HepG2 (cell line): ENCODE measurements at regions not wholly inside any gene's neighbourhood (a gene's known extent, or its start where the extent isn't known, plus 50 kb on each side); places are given as distances from the start of the nearest gene placed in this dataset.

Source experiments
- ATAC-seq: fragments of 200-7000 bp; cut with Tn5 transposase; 3 replicates; pipeline ENCODE4 v1.9.1; 2020; ENCODE audit warnings: mild to moderate bottlenecking, moderate library complexity
- BruUV-seq: library from RNA; stranded (reverse); fragments of 400-500 nt; replicated peaks from 2 replicates; lab custom pipeline; 2021; lab: Mats Ljungman, UMichigan
- CTCF ChIA-PET: fragments of 300-600 bp; formaldehyde crosslinking; extraction: SDS; loops from one replicate; lab custom pipeline; 2021; ENCODE audit warnings: low total read pairs, inconsistent platforms, low intra/inter-chr PET ratio; lab: Yijun Ruan, JAX
- POLR2A ChIA-PET: fragments of 350-600 bp; sonication (Branson Sonifier 250); formaldehyde crosslinking; loops from one replicate; lab custom pipeline; 2020; ENCODE audit warnings: antibody characterized with exemption, inconsistent platforms; lab: Yijun Ruan, JAX
- DNase-seq: peaks from one replicate; pipeline ENCODE4 v3.0.0-alpha.2; 2015; ENCODE audit warnings: low spot score
- FAIRE-seq: peaks from 3 replicates; lab custom pipeline; 2011; peaks lifted over from hg19 to GRCh38; lab: Jason Lieb, UNC
- H2AFZ ChIP-seq: one replicate; pipeline ENCODE4 v1.6.1; 2011; ENCODE audit warnings: low read length, inconsistent platforms
- H3K27ac ChIP-seq: fragments of 300-600 bp; 3 replicates; pipeline ENCODE4 v1.8.0; 2011; ENCODE audit warnings: mixed run types, mild to moderate bottlenecking, mixed read lengths, low read length, inconsistent platforms; ENCODE audit not compliant: insufficient read depth; ENCODE audit errors: extremely low read length
- H3K27me3 ChIP-seq, 2 experiments: fragments of 200-600 bp in 1 of 2; 2 replicates in 1 of 2; 3 replicates in 1 of 2; pipeline versions ENCODE4 v1.6.0 to v1.8.0; 2011; ENCODE audit warnings: low read length in 2 of 2, mild to moderate bottlenecking in 2 of 2, moderate library complexity in 2 of 2, inconsistent platforms in 1 of 2; ENCODE audit not compliant: insufficient read depth in 2 of 2, control insufficient read depth in 1 of 2
- H3K36me3 ChIP-seq, 2 experiments: fragments of 200-600 bp in 1 of 2; replicated peaks in 1 of 2; 2 replicates in 1 of 2; 3 replicates in 1 of 2; pipeline versions ENCODE4 v1.5.1 to v1.8.0; 2011; ENCODE audit warnings: low read length in 2 of 2, inconsistent platforms in 1 of 2; ENCODE audit not compliant: insufficient read depth in 2 of 2, control insufficient read depth in 1 of 2
- H3K4me1 ChIP-seq: 2 replicates; pipeline ENCODE4 v1.5.1; 2012; ENCODE audit warnings: low read length, inconsistent platforms; ENCODE audit not compliant: insufficient read depth
- H3K4me2 ChIP-seq: 2 replicates; pipeline ENCODE4 v1.6.0; 2011; ENCODE audit warnings: low read depth, low read length, inconsistent platforms
- H3K4me3 ChIP-seq, 3 experiments: fragments of 200-600 bp in 1 of 3; sonication (generic), shearing (Covaris generic) in 1 of 3; replicated peaks in 1 of 3; 2 replicates each; pipeline ENCODE4 v1.5.1; 2011 to 2016; ENCODE audit warnings: low read length in 3 of 3, inconsistent platforms in 2 of 3, low read depth in 2 of 3, mild to moderate bottlenecking in 2 of 3, control low read depth in 1 of 3, mixed read lengths in 1 of 3; ENCODE audit not compliant: insufficient read depth in 1 of 3
- H3K79me2 ChIP-seq: one replicate; pipeline ENCODE4 v1.6.1; 2011; ENCODE audit warnings: low read length, inconsistent platforms; ENCODE audit not compliant: insufficient read depth
- H3K9ac ChIP-seq: 2 replicates; pipeline ENCODE4 v1.6.0; 2011; ENCODE audit warnings: mild to moderate bottlenecking, low read depth, low read length, inconsistent platforms; ENCODE audit not compliant: insufficient read depth
- H3K9me3 ChIP-seq: 2 replicates; pipeline ENCODE4 v1.5.1; 2012; ENCODE audit warnings: mild to moderate bottlenecking, low read length
- H4K20me1 ChIP-seq: 2 replicates; pipeline ENCODE4 v1.6.0; 2011; ENCODE audit warnings: inconsistent platforms, mild to moderate bottlenecking, low read length, moderate library complexity; ENCODE audit not compliant: insufficient read depth
- ARNTL ChIP-seq: sonication (generic); formaldehyde crosslinking; IDR thresholded peaks from 2 replicates; pipeline ENCODE4 v1.4.0; 2020; ENCODE audit warnings: mild to moderate bottlenecking, missing genetic modification reagents
- CHD4 ChIP-seq: fragments of 200-600 bp; sonication (generic); IDR thresholded peaks from 2 replicates; pipeline ENCODE4 v1.7.0; 2017; ENCODE audit warnings: mild to moderate bottlenecking, low read length, borderline replicate concordance
- HNRNPUL1 ChIP-seq: fragments of 200-400 bp; formaldehyde crosslinking; IDR thresholded peaks from 2 replicates; pipeline ENCODE4 v1.6.1; 2017; ENCODE audit warnings: low read depth, mild to moderate bottlenecking, low read length, moderate library complexity
- MAFG ChIP-seq: sonication (generic); formaldehyde crosslinking; IDR thresholded peaks from 2 replicates; pipeline ENCODE4 v1.5.1; 2020; ENCODE audit warnings: mild to moderate bottlenecking, missing genetic modification reagents
- MED1 ChIP-seq: sonication (generic); formaldehyde crosslinking; IDR thresholded peaks from 2 replicates; pipeline ENCODE4 v1.4.0; 2020; ENCODE audit warnings: missing genetic modification reagents
- NCOA2 ChIP-seq: sonication (generic); formaldehyde crosslinking; IDR thresholded peaks from 2 replicates; pipeline ENCODE4 v1.8.0; 2022; ENCODE audit warnings: inconsistent platforms
- SAP130 ChIP-seq: IDR thresholded peaks from 2 replicates; pipeline ENCODE4 v1.6.1; 2016; ENCODE audit warnings: low read depth
- TP53 ChIP-seq: sonication (generic); formaldehyde crosslinking; conservative IDR thresholded peaks from 2 replicates; pipeline ENCODE4 v1.4.0; 2020; ENCODE audit warnings: missing genetic modification reagents
- ZBTB37 ChIP-seq: sonication (generic); formaldehyde crosslinking; IDR thresholded peaks from 2 replicates; pipeline ENCODE4 v1.4.0; 2020; ENCODE audit warnings: mild to moderate bottlenecking, missing genetic modification reagents
- ZMYM2 ChIP-seq: sonication (generic); formaldehyde crosslinking; IDR thresholded peaks from 2 replicates; pipeline ENCODE4 v1.8.0; 2022; ENCODE audit warnings: mild to moderate bottlenecking, missing genetic modification reagents
- ZNF580 ChIP-seq: IDR thresholded peaks from 2 replicates; pipeline ENCODE4 v1.6.1; 2016; ENCODE audit warnings: low read depth, borderline replicate concordance
- ZNF777 ChIP-seq: sonication (generic); formaldehyde crosslinking; IDR thresholded peaks from 2 replicates; pipeline ENCODE4 v1.4.0; 2020; ENCODE audit warnings: missing genetic modification reagents
- ZSCAN25 ChIP-seq: sonication (generic); formaldehyde crosslinking; IDR thresholded peaks from 2 replicates; pipeline ENCODE4 v1.8.0; 2022; ENCODE audit warnings: mild to moderate bottlenecking, missing genetic modification reagents
- WGBS: methylation state at CpG from one replicate; pipeline ENCODE4 v1.1.6; 2017; ENCODE audit warnings: low lambda C conversion rate; 5-methylcytosine and 5-hydroxymethylcytosine counted together
- in situ Hi-C: cut with HindIII; loops from 2 replicates; pipeline ENCODE4 v1.10.0; 2017; ENCODE audit warnings: low pct_unique_long_range_greater_than_20kb; ENCODE audit not compliant: extremely low pct_ligation_motif_present
- intact Hi-C: fragments of 100-400 bp; cut with micrococcal nuclease; formaldehyde crosslinking; loops from one replicate; pipeline ENCODE4 v1.10.0; 2022; ENCODE audit not compliant: unreplicated experiment
- TF ChIP-seq, protein P1 (sequence below): IDR thresholded peaks from 2 replicates; pipeline ENCODE4 v1.6.1; 2016
- TF ChIP-seq, protein P2 (sequence below): sonication (generic); formaldehyde crosslinking; IDR thresholded peaks from 2 replicates; pipeline ENCODE4 v1.5.0; 2020; ENCODE audit warnings: missing genetic modification reagents
- TF ChIP-seq, protein P3 (sequence below): sonication (generic); formaldehyde crosslinking; IDR thresholded peaks from 2 replicates; pipeline ENCODE4 v1.4.0; 2020; ENCODE audit warnings: missing genetic modification reagents

DNA sequence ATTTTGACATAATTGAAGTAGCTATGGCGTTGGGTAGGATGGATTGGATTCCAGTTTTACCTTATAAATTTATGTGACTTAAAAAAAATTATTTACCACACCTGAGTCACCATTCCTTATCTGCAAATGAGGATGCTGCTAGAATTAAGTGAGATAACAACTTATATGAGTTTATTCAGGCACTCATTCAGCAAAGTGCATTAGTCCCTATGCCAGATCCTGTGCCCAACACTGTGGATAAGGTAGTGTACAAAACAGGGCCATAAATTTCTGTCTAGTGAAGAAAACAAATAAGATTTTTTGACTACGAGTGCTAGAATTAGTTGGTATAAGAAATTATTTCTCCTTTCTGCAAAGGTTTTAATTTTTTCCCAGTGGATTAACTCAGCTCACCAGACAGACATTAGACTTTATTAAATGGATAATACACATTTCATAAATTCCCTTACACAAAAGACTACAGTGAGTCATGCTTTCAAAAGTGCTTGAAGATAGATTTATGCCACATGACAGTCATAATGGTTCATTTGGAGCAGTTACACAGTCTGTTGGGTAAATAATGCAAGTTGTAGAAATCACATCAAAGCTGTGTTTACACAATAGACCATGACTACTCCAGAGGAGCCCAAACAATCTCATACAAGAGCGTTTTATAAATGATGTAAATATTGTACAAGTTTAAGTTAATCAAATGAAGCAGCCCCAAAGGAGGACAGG lies 129.9 kb upstream of the TGFBR2 start:
- Histone ChIP-seq H3K9me3 (peaks cover 4% of the 10 kb centered on the region; the same call in 1 of the 2 replicates), H4K20me1 (no peaks in the 10 kb centered on the region), H3K27me3 (no peaks in the 10 kb centered on the region), H3K9ac (no peak overlapping the region), H3K4me2 (peak overlapping the region; percentile 19; the same call in 1 of the 2 replicates), H2AFZ (no peak overlapping the region), H3K27ac (no peak overlapping the region), H3K4me3 (no peak overlapping the region), H3K79me2 (no peaks in the 10 kb centered on the region), H3K36me3 (no peaks in the 10 kb centered on the region), H3K4me1 (peaks cover 58% of the 10 kb centered on the region)
- in situ Hi-C loops: no loop called here
- FAIRE-seq (no peak), DNase-seq (peak; percentile 82), ATAC-seq (peak; percentile 70)
- BruUV-seq: no TSS peak
- ChIA-PET POLR2A (interaction anchor here (0.7 kb wide), 1 partner anchor 155 kb away, joined by 5 read pairs; no protein-coding TSS in a partner anchor), CTCF (no interaction called here)
- intact Hi-C loops: loop anchor here (5.0 kb wide), 1 partner anchor 219 kb away; no protein-coding TSS in a partner anchor
- 72% methylated on average over 3 of the region's 3 CpGs for WGBS
- TF ChIP-seq ZBTB37 (CRISPR knock-in tag): no peak
- no peak for TF ChIP-seq ZSCAN25 (CRISPR knock-in tag)
- peak; percentile 44; the same call in 1 of the 2 replicates for TF ChIP-seq SAP130 (CRISPR knock-in tag)
- no peak for TF ChIP-seq CHD4
- peak; percentile 64 for TF ChIP-seq NCOA2 (CRISPR knock-in tag)
- TF ChIP-seq ZNF580 (CRISPR knock-in tag): no peak
- TF ChIP-seq, protein P1, sequence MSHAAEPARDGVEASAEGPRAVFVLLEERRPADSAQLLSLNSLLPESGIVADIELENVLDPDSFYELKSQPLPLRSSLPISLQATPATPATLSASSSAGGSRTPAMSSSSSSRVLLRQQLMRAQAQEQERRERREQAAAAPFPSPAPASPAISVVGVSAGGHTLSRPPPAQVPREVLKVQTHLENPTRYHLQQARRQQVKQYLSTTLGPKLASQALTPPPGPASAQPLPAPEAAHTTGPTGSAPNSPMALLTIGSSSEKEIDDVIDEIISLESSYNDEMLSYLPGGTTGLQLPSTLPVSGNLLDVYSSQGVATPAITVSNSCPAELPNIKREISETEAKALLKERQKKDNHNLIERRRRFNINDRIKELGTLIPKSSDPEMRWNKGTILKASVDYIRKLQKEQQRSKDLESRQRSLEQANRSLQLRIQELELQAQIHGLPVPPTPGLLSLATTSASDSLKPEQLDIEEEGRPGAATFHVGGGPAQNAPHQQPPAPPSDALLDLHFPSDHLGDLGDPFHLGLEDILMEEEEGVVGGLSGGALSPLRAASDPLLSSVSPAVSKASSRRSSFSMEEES (CRISPR knock-in tag): peak; percentile 82
- TF ChIP-seq MED1 (CRISPR knock-in tag): no peak
- TF ChIP-seq ZMYM2 (CRISPR knock-in tag): no peak
- TF ChIP-seq, protein P2, sequence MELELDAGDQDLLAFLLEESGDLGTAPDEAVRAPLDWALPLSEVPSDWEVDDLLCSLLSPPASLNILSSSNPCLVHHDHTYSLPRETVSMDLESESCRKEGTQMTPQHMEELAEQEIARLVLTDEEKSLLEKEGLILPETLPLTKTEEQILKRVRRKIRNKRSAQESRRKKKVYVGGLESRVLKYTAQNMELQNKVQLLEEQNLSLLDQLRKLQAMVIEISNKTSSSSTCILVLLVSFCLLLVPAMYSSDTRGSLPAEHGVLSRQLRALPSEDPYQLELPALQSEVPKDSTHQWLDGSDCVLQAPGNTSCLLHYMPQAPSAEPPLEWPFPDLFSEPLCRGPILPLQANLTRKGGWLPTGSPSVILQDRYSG (CRISPR knock-in tag): no peak
- no peak for TF ChIP-seq ZNF777 (CRISPR knock-in tag)
- TF ChIP-seq MAFG (CRISPR knock-in tag): no peak
- TF ChIP-seq HNRNPUL1: no peak
- TF ChIP-seq, protein P3, sequence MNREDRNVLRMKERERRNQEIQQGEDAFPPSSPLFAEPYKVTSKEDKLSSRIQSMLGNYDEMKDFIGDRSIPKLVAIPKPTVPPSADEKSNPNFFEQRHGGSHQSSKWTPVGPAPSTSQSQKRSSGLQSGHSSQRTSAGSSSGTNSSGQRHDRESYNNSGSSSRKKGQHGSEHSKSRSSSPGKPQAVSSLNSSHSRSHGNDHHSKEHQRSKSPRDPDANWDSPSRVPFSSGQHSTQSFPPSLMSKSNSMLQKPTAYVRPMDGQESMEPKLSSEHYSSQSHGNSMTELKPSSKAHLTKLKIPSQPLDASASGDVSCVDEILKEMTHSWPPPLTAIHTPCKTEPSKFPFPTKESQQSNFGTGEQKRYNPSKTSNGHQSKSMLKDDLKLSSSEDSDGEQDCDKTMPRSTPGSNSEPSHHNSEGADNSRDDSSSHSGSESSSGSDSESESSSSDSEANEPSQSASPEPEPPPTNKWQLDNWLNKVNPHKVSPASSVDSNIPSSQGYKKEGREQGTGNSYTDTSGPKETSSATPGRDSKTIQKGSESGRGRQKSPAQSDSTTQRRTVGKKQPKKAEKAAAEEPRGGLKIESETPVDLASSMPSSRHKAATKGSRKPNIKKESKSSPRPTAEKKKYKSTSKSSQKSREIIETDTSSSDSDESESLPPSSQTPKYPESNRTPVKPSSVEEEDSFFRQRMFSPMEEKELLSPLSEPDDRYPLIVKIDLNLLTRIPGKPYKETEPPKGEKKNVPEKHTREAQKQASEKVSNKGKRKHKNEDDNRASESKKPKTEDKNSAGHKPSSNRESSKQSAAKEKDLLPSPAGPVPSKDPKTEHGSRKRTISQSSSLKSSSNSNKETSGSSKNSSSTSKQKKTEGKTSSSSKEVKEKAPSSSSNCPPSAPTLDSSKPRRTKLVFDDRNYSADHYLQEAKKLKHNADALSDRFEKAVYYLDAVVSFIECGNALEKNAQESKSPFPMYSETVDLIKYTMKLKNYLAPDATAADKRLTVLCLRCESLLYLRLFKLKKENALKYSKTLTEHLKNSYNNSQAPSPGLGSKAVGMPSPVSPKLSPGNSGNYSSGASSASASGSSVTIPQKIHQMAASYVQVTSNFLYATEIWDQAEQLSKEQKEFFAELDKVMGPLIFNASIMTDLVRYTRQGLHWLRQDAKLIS: no peak
- TF ChIP-seq ARNTL (CRISPR knock-in tag): no peak
- no peak for TF ChIP-seq TP53
